HFF-Myc (cell line): ENCODE measurements at regions not wholly inside any gene's neighbourhood (a gene's known extent, or its start where the extent isn't known, plus 50 kb on each side); places are given as distances from the start of the nearest gene placed in this dataset.

Source experiments
- DNase-seq: peaks from one replicate; pipeline ENCODE4 v3.0.0-alpha.2; 2011; ENCODE audit warnings: low read depth; ENCODE audit errors: extremely low read depth
- H3K4me3 ChIP-seq: replicated peaks from 2 replicates; pipeline ENCODE4 v1.5.1; 2011; ENCODE audit warnings: low read depth, mild to moderate bottlenecking, control low read depth, low read length
- TF ChIP-seq, protein P1 (sequence below): IDR thresholded peaks from 2 replicates; pipeline ENCODE4 v1.5.1; 2012; ENCODE audit warnings: mild to moderate bottlenecking, low read depth, low read length, control low read depth; ENCODE audit errors: missing control alignments

DNA sequence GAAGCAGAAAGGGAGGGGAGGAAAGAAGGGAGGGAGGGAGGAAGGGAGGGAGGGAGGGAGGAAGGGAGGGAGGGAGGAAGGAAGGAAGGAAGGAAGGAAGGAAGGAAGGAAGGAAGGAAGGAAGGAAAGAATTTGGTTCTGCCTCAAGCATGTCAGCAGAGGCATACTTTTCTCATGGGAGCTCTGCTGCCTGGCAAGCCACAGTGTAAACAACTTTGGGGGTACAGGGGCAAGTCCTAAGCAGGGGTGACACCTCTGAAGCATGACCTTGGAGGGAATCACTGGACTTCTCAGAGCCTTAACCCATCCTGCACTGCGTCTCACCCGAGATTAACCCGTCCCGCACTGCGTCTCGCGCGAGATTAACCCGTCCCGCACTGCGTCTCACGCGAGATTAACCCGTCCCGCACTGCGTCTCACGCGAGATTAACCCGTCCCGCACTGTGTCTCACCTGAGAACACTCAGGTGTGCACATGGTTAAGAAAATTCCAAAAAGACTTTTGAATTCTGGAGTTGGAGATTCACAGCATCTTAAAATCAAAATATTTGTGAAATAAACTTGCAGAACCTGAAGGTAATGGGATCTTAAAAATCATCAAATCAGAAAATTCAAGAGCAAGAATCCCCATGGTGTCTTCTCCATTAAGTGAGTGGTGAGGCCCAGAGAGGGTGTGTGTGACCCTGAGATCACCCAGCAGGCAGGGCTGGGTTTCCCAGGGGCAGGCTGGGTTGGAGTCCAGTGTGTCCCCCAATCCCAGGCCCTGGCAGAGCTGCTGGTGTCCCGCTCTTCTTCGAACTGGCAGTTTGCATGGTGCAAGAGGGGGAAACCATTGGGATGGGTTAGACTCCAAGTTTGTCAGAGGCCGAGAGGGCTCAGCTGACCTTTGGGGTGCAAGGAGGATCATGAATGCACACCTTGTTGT lies 190.4 kb downstream of the MN1 start:
- TF ChIP-seq, protein P1, sequence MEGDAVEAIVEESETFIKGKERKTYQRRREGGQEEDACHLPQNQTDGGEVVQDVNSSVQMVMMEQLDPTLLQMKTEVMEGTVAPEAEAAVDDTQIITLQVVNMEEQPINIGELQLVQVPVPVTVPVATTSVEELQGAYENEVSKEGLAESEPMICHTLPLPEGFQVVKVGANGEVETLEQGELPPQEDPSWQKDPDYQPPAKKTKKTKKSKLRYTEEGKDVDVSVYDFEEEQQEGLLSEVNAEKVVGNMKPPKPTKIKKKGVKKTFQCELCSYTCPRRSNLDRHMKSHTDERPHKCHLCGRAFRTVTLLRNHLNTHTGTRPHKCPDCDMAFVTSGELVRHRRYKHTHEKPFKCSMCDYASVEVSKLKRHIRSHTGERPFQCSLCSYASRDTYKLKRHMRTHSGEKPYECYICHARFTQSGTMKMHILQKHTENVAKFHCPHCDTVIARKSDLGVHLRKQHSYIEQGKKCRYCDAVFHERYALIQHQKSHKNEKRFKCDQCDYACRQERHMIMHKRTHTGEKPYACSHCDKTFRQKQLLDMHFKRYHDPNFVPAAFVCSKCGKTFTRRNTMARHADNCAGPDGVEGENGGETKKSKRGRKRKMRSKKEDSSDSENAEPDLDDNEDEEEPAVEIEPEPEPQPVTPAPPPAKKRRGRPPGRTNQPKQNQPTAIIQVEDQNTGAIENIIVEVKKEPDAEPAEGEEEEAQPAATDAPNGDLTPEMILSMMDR, result no peak
- H3K4me3 ChIP-seq, result no peak overlapping the region
- DNase-seq, result no peak

DNA sequence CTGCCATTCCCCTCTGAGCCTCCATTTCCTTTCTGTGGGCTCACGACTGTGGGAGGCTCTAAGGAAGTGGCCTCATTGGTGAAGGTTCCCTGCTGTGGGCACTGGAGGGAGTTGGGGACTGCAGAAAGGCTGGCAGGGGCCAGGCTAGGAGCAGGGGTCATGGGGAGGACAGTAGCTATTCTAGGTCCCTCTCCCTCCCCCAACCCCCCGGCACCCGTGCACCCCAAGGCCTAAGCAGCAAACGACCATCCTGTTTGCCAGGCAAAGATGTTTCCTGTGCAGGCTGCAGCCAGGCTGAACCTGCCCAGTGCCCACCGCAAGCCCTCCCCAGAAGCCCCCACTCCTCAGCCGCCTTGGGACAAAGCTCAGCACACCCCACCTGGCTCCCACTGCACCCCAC lies 189.4 kb downstream of the MN1 start:
- DNase-seq, result no peak
- no peak overlapping the region for H3K4me3 ChIP-seq
- TF ChIP-seq, protein P1, result no peak

DNA sequence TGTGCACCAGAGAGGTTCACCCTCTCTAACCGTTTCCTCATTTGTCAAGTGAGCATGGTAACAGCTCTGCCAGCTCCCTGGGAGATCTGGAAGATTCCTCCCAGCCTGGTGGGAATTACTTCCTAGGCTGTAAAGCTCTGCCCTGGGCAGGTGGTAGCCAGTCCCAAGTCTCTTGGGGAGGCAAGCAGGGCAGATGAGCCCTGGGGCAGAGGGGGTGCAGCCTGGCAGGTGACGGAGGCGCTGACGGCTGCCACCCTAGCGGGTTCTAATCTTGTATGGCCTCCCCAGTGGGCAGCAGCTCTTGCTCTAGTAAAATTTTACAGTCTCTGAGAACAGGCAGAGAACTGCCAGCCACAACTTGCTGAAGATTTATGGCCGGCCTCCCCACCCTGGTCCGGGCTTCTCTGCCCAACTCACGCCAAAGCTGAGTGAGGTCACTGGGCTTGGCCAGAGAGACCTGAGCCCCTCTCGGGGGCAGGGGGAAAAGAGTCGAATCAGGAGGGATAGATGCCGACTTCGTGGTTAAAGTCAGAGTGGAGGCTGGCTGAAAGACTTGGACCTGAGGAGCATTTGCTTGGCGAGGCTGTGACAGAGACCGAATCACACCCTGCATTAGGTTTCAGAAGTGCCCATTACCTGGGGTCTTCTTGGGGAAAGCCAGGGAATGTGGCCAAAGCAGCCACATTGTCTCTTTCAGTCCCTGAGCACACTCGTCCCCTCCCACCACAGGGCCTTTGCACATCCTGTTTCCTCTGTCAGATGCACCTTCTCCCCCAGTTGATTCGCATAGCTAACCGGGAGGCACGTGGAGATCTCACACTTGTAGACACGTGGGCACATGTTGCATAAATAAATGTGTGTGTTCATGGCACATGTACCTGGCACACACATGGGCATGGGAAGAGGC lies 188.2 kb downstream of the MN1 start:
- no peak for DNase-seq
- TF ChIP-seq, protein P1, result no peak
- H3K4me3 ChIP-seq, result no peak overlapping the region

DNA sequence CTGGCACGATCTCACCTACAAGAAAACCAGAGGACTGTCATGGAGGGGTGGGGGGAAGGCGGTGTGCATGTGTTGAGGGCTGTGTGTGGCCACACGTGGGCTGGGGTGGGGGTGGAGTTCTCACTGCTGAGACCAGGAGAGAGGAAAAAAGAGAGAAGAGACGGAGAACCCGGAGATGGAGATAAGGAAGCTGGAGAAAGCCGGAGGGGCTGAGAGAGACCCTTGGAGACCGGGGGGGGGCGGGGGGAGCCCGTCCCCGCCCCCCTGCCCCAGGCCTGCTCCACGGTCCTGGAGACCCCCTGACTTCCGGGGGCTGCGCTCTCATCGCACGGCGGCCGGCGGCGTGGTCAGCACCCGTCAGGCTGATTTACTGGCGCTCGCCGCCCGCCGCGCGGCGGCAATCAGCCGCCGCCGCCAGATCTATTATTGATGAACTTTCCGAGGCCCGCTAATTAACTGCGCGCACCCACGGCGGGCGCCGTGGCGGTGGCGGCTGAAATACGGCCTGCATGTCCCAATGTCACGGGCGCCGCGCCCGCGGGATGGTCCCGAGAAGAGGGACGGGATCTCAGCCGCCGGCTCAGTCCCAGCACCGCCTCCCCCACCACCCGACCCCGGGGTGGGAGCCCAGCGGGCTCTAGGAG lies 187.4 kb downstream of the MN1 start:
- no peak for DNase-seq

DNA sequence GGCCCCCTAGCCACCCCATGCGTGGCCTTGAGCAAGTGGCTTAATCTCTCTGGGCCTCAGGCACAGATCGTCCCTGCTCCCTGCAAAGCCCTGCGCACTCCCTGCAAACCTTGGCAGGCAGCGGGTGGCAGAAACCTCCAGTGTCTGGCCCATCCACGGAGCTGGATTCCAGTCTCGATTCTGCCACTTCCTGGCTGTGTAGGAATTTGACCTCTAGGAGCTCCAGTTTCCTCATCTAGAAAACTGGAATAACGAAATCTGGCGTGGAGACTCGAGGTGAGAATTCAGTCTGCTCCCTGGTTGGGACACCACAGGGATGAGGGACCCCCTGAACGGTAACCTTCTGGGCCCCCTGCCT lies 186.9 kb downstream of the MN1 start:
- no peak overlapping the region for H3K4me3 ChIP-seq
- TF ChIP-seq, protein P1, result no peak
- no peak for DNase-seq

More for the DNA sequence above, 187.4 kb downstream of the MN1 start:
- TF ChIP-seq, protein P1, result no peak
- no peak overlapping the region for H3K4me3 ChIP-seq

DNA sequence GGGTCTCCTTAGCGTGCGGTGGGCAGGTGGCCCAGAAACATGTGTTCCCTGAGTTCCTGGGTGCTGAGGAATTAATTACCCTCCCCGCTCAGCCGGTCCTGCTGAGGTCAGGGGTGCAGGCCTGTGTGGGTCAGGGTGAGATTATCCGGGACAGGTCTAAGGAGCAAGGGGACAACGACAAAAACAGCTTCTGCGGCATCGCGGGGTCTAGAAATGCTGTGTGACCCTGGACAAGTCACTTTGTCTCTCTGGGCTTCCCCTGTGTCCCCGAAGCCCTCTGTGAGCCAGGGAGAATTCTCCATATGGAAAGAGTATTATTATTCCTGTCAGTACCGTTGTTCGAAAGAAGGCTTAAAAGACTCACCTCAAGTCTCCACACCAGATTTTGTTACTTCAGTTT lies 186.1 kb downstream of the MN1 start:
- TF ChIP-seq, protein P1, result no peak
- no peak for DNase-seq
- H3K4me3 ChIP-seq, result no peak overlapping the region
